HUES6 (cell line): ENCODE measurements at regions not wholly inside any gene's neighbourhood (a gene's known extent, or its start where the extent isn't known, plus 50 kb on each side); places are given as distances from the start of the nearest gene placed in this dataset.
"Not testable (repeated sequence)": the region's sequence is repeated elsewhere in the genome, so short reads cannot be mapped to it uniquely, and the experiment has no call there.

ENCODE experiments used
- H3K27ac ChIP-seq: 2 replicates; pipeline ENCODE4 v1.7.0; 2013; ENCODE audit warnings: low read depth, mild to moderate bottlenecking, low read length, inconsistent platforms
- H3K27me3 ChIP-seq: 2 replicates; pipeline ENCODE4 v1.6.1; 2013; ENCODE audit warnings: low read length; ENCODE audit not compliant: control insufficient read depth, insufficient read depth
- H3K36me3 ChIP-seq: 2 replicates; pipeline ENCODE4 v1.6.1; 2013; ENCODE audit warnings: low read length; ENCODE audit not compliant: control insufficient read depth, insufficient read depth
- H3K4me1 ChIP-seq: 2 replicates; pipeline ENCODE4 v1.6.1; 2013; ENCODE audit warnings: low read length; ENCODE audit not compliant: control insufficient read depth, insufficient read depth
- H3K4me3 ChIP-seq: 2 replicates; pipeline ENCODE4 v1.5.1; 2013; ENCODE audit warnings: low read depth, low read length
- H3K9ac ChIP-seq: one replicate; pipeline ENCODE4 v1.6.1; 2013; ENCODE audit warnings: mild to moderate bottlenecking, low read length
- H3K9me3 ChIP-seq: 2 replicates; pipeline ENCODE4 v1.6.1; 2013; ENCODE audit warnings: low read depth, low read length; ENCODE audit not compliant: control insufficient read depth, insufficient read depth

DNA sequence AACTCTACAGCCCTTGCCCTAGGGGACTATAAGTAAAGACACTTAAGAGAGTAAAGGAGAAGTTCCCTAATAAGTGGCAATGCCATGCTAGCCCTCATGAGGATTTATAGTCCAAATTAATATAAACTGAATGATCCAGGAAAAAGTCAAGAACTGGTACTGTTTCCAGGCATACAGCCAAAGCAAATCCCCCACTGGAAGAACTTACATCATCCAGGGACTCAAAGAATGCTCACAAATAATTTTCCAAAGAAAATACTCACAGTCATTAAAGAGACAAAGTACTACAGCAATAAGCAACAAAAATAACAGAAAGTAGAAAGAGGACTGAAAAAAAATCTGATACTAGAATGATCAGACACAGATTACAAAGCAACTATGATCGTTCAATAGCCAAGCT is 79.7 kb upstream of the RAP1B start:
- Histone ChIP-seq H3K4me3 (no peak overlapping the region), H3K4me1 (no peaks in the 10 kb centered on the region), H3K9ac (no peak overlapping the region), H3K27ac (no peak overlapping the region), H3K9me3 (0 out of 2 replicates have a peak, but pooled peaks cover 4% of the 10 kb centered on the region), H3K27me3 (no peaks in the 10 kb centered on the region), H3K36me3 (no peaks in the 10 kb centered on the region)

DNA sequence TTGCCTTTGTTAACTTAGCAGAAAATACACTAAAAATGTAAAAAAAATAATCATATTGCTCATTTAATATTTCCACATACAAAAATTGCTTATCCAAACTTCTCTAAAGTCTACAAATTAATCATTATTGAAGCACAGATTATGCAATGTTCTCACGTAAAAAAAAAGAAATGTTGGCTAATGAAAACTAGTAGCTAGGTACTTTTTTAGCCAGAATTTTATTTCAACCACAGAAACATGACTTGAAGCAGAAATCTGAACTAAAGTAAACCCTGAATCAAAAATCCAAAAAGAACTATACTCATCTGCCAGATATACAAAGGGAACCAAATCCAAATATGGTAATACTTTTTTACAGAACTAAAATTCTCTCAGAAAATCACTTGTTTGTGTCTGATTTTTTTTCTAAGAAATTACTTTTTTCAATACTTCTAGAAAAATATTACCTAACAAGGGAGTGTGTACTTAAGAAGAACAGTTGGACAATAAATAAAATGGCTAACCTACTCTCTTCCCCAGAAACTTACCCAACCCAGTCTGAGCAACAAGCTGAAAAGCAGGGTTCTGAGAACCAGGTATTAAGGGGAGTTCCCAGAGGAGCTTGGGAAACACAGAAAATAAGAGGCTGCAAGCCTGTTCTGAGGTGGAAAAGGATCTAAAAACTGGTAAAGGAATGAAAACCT is 78.4 kb upstream of the RAP1B start:
- no peak overlapping the region for H3K27ac ChIP-seq
- H3K4me3 ChIP-seq, result no peak overlapping the region
- H3K4me1 ChIP-seq, result peaks cover 5% of the 10 kb centered on the region; the same call in 1 of the 2 replicates
- no peaks in the 10 kb centered on the region for H3K9me3 ChIP-seq
- H3K9ac ChIP-seq, result no peak overlapping the region
- H3K36me3 ChIP-seq, result no peaks in the 10 kb centered on the region
- no peaks in the 10 kb centered on the region for H3K27me3 ChIP-seq

DNA sequence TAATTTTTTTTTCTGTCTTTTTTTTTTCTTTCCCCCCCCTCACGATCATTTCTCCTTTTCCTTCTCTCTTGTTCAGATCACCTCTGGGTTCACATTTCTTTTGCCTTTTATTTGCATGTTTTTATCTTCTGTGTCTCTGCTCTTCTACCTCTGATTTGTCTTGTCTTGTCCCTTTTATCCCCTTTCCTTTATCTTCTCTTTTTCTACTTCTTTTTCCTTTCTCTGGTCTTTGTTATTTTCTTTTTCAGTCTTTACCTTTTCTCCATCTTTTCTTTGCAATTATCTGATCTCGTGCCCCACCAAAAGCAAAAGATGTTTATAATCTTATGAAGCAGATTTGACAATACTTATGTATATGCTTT is 77.8 kb upstream of the RAP1B start:
- H3K27me3 ChIP-seq, result no peaks in the 10 kb centered on the region
- no peak overlapping the region for H3K4me3 ChIP-seq
- H3K27ac ChIP-seq, result no peak overlapping the region
- H3K9ac ChIP-seq, result no peak overlapping the region
- H3K9me3 ChIP-seq, result no peaks in the 10 kb centered on the region
- no peaks in the 10 kb centered on the region for H3K36me3 ChIP-seq
- peaks cover 9% of the 10 kb centered on the region; the same call in 1 of the 2 replicates for H3K4me1 ChIP-seq

DNA sequence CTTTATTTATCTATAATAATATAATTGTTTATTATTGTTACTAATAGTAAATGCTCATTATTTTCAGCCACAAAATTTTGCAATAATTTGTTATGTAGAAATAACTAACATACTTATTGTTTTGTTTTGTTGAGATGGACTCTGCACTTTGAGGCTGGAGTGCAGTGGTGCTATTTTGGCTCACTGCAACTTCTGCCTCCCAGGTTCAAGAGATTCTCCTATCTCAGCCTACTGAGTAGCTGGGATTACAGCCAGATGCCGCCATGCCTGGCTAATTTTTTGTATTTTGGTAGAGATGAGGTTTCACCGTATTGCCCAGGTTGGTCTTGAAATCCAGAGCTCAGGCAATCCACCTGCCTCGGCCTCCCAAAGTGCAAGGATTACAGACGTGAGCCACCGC is 76.6 kb upstream of the RAP1B start:
- H3K4me1 ChIP-seq, result peaks cover 16% of the 10 kb centered on the region

DNA sequence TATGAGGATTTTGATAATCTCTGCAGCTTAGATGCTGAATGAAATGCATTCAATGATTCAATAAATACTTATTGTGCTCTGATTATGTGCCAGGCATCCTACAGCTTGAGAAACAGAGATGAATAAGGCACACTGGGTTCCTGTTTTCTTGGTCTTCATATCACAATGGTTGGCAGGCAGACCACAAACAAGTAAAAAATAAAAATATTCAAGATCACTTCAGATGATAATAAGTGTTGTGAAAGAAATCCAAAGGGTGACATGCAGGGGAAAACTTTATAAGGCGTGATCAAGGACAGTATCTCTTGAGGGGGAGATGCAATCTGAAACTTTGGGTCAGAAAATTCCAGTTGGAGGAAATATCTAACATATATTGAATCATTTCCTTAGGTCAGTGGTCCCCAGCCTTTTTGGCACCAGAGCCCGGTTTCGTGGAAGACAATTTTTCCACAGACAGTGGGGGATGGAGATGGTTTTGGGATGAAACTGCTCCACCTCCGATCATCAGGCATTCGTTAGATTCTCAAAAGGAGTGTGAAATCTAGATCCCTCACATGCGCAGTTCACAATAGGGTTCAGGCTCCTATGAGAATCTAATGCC is 73.7 kb upstream of the RAP1B start:
- Histone ChIP-seq H3K27me3 (no peaks in the 10 kb centered on the region), H3K27ac (no peak overlapping the region), H3K9ac (no peak overlapping the region), H3K4me1 (peaks cover 20% of the 10 kb centered on the region), H3K4me3 (no peak overlapping the region), H3K36me3 (no peaks in the 10 kb centered on the region), H3K9me3 (peaks cover 4% of the 10 kb centered on the region; the same call in 1 of the 2 replicates)

More for the DNA sequence above, 76.6 kb upstream of the RAP1B start:
- H3K36me3 ChIP-seq, result no peaks in the 10 kb centered on the region
- H3K9me3 ChIP-seq, result no peaks in the 10 kb centered on the region
- H3K27me3 ChIP-seq, result no peaks in the 10 kb centered on the region
- H3K4me3 ChIP-seq, result no peak overlapping the region
- H3K27ac ChIP-seq, result no peak overlapping the region
- H3K9ac ChIP-seq, result no peak overlapping the region

DNA sequence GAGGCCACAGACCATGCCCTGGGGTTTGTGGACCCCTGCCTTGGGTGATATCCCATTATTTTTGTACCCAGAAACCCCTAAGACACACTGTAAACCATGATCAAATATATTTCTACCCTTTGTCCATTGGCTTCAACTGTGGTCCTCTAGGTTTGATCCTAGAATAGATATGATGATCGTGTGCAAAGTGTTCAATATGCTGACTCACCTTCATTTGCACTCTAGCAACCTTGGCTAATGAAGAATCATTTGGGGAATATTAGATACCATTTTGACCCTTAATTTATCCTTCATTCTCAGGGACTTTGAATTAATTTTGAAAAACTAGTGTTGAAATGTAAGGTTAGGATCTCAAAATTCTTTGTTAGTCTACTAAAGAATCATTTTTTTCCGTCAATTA is 73.1 kb upstream of the RAP1B start:
- Histone ChIP-seq H3K36me3 (no peaks in the 10 kb centered on the region), H3K27ac (no peak overlapping the region), H3K27me3 (no peaks in the 10 kb centered on the region), H3K4me3 (no peak overlapping the region), H3K9ac (no peak overlapping the region), H3K9me3 (peaks cover 4% of the 10 kb centered on the region; the same call in 1 of the 2 replicates), H3K4me1 (peaks cover 20% of the 10 kb centered on the region)

DNA sequence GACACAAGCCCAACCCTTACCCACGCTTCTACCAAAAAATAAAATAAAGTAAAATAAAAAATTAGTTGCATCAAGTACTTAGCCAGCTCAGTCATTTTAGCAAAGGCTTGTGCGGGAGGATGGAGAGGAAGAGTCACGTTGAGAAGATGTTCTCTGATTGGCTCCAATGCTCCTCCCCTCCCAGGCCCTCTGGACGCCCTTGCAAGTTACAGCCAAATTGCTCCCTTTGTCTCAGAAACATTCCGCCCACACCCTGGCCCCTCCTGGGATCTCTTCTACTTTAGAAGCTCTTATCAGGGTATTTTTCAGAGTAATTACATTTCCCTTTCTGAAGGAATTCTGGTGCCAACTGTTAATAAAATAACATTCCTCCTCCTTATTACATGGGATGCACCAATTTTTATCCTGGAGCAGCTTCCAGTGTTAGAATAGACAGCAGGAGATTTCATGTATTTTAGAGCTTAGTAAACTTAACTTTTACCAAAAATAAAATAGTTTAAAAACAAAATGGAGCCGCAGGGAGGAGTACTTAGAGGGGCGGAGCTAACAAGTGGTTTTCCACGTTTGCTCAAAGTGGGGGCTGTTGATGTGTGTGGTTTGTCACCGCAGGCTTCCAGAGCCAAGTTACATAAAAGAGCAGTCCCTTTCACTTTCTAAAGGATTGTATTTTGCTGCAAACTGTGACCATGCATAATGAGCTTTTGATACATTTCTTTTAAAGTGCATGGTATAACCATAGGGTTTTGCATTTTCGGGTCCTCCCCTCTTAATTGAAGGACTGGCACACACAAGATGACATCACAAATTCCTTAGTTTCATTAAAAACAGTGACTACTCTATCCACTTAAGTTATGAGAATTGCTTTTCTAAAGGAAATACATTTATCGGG is 71.7 kb upstream of the RAP1B start:
- peak overlapping the region; percentile 33; the same call in 1 of the 2 replicates for H3K4me3 ChIP-seq
- H3K9me3 ChIP-seq, result peaks cover 6% of the 10 kb centered on the region; the same call in 1 of the 2 replicates
- H3K27ac ChIP-seq, result peak overlapping the region; percentile 77
- peaks cover 20% of the 10 kb centered on the region for H3K4me1 ChIP-seq
- H3K36me3 ChIP-seq, result no peaks in the 10 kb centered on the region
- H3K9ac ChIP-seq, result peak overlapping the region; percentile 21
- no peaks in the 10 kb centered on the region for H3K27me3 ChIP-seq

DNA sequence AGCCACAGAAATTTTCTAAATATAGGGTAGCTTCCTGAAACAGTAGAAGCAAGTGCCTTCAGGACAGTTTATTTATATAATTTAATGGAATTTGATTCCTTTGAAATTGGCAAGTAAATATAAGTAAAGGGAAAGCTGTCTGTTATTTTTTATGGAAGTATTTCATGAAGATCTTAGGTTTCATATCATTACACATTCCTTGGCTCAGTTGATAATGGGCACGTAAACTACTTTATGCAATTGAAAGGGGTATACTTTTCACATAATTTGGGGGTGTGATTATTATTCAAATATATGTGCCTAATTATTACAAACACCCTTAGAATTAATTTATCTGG is 71.1 kb upstream of the RAP1B start:
- H3K4me1 ChIP-seq, result peaks cover 20% of the 10 kb centered on the region
- no peaks in the 10 kb centered on the region for H3K36me3 ChIP-seq
- no peaks in the 10 kb centered on the region for H3K27me3 ChIP-seq
- H3K9ac ChIP-seq, result no peak overlapping the region
- no peak overlapping the region for H3K4me3 ChIP-seq
- peak overlapping the region; percentile 77; the same call in 1 of the 2 replicates for H3K27ac ChIP-seq
- H3K9me3 ChIP-seq, result peaks cover 6% of the 10 kb centered on the region; the same call in 1 of the 2 replicates

DNA sequence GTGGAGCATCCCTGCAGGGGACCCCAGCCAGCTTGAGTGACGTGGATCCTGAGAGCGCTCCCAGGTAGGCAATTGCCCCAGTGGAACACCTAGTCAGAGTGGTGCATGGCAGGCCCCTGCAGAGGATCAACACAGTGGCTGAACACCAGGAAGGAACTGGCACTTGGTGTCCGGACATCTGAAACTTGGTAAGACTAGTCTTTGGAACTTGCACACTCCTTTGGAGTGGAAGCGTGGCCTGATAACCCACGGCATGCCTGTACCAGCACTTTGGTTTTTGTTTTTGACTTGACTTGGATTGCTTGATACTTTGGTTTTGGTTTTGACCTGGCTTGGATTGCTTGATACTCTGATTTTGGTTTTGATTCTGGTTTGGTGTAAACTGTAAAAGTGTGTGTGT is 69.9 kb upstream of the RAP1B start:
- not testable (repeated sequence) for H3K27ac ChIP-seq, H3K36me3 ChIP-seq, H3K9me3 ChIP-seq, H3K9ac ChIP-seq, H3K4me3 ChIP-seq, H3K27me3 ChIP-seq
- peaks cover 20% of the 10 kb centered on the region for H3K4me1 ChIP-seq

DNA sequence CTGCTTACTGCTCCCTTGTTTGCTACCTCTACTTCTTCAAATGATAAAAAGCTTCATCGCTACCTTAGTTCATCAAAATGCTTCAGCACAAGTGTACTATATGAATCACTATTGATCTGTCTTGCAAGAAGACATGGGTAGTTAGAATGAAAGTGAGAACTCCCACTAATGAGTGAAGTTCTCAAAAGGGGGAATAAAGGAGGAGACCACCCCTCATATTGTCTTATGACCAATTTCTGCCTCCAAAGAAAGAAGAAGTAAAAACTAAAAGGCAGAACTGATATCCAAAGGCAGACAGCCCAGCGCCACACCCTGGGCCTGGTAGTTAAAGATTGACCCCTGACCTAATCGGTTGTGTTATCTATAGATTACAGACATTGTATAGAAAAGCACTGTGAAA is 63.4 kb upstream of the RAP1B start:
- not testable (repeated sequence) for H3K4me3 ChIP-seq, H3K4me1 ChIP-seq, H3K27me3 ChIP-seq, H3K9ac ChIP-seq, H3K36me3 ChIP-seq, H3K27ac ChIP-seq
- peaks cover 20% of the 10 kb centered on the region for H3K9me3 ChIP-seq

DNA sequence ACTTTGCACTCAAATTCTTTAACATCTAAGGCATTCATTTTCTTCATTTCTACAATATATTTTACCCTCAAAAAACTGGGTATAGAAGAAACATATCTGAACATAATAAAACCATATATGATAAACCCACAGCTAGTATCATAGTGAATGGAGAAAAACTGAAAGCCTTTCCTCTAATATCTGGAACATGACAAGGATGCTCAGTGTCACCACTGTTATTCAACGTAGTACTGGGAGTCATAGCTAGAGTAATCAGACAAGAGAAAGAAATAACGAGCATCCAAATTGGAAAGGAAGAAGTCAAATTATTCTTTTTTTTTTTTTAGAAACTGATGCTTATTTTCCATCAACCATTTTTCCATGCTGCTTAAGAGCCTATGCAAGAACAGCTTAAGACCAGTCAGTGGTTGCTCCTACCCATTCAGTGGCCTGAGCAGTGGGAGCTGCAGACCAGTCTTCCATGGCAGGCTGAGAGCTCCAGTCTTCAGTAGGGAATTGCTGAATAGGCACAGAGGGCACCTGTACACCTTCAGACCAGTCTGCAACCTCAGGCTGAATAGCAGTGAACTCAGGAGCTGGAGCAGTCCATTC is 58.0 kb upstream of the RAP1B start:
- H3K4me1 ChIP-seq, H3K4me3 ChIP-seq, H3K27me3 ChIP-seq, H3K9me3 ChIP-seq, H3K27ac ChIP-seq, H3K36me3 ChIP-seq, H3K9ac ChIP-seq: not testable (repeated sequence)
